Ovary (tissue), 7 donors: ENCODE measurements at regions not wholly inside any gene's neighbourhood (a gene's known extent, or its start where the extent isn't known, plus 50 kb on each side); places are given as distances from the start of the nearest gene placed in this dataset.

Source experiments
- DNase-seq, 5 donors: peaks; one replicate each; pipeline ENCODE4 v3.0.0-alpha.2; 2019 to 2020
- H3K27ac ChIP-seq, 2 donors: fragments of 200-600 bp; one replicate each; pipeline versions ENCODE4 v1.5.1 to v1.8.0; 2019 to 2022
- H3K27me3 ChIP-seq: fragments of 200-600 bp; one replicate; pipeline ENCODE4 v1.8.0; 2022
- H3K36me3 ChIP-seq: fragments of 200-600 bp; sonication (generic); one replicate; pipeline ENCODE4 v1.5.1; 2019
- H3K4me1 ChIP-seq: one replicate; pipeline ENCODE4 v1.8.1; 2013; ENCODE audit warnings: mild to moderate bottlenecking, moderate library complexity; ENCODE audit not compliant: insufficient read depth
- H3K4me3 ChIP-seq: fragments of 200-600 bp; sonication (generic); one replicate; pipeline ENCODE4 v1.5.1; 2017
- H3K9me3 ChIP-seq, 2 donors: fragments of 200-600 bp in 1 of 2; sonication (generic) in 1 of 2; one replicate each; pipeline versions ENCODE4 v1.5.1 to v1.8.1; 2013 to 2019; ENCODE audit warnings: mild to moderate bottlenecking in 1 of 2, moderate library complexity in 1 of 2
- EP300 ChIP-seq: sonication (generic); formaldehyde crosslinking; IDR thresholded peaks from one replicate; pipeline ENCODE4 v1.6.1; 2017; ENCODE audit warnings: antibody characterized with exemption
- POLR2A ChIP-seq: fragments of 450-650 bp; IDR thresholded peaks from one replicate; pipeline ENCODE4 v1.6.1; 2017; ENCODE audit warnings: antibody characterized with exemption, mild to moderate bottlenecking, moderate library complexity
- WGBS, 3 donors: extraction: QIAGEN DNeasy Blood & Tissue Kit in 1 of 3; methylation state at CpG; one replicate each; pipeline versions ENCODE4 v1.1.5 to v1.1.7; 2013 to 2017; 5-methylcytosine and 5-hydroxymethylcytosine counted together
- intact Hi-C, 4 donors: fragments of 100-400 bp; cut with DNase I; formaldehyde crosslinking; loops; one replicate each; pipeline versions ENCODE4 v1.11.0 to v1.15.1; 2022 to 2023
- TF ChIP-seq, protein P1 (sequence below), 3 donors: fragments of 450-650 bp in 2 of 3; fragments of 200-600 bp in 1 of 3; IDR thresholded peaks; one replicate each; pipeline versions ENCODE4 v1.5.1 to v1.8.0; 2016 to 2022; ENCODE audit warnings: antibody characterized with exemption in 3 of 3, mild to moderate bottlenecking in 1 of 3
- donor health status: DM: no; HTN: no; CAD: no; lungs with moderate emphysema.
- donor health status: DM: no; HTN: no; CAD: no.
- donor health status: Bipolar disorder and iron deficiency.
- donor health status: DM: no; HTN: no; CAD: no.
- donor health status: DM: yes; HTN: yes; CAD: no.

DNA sequence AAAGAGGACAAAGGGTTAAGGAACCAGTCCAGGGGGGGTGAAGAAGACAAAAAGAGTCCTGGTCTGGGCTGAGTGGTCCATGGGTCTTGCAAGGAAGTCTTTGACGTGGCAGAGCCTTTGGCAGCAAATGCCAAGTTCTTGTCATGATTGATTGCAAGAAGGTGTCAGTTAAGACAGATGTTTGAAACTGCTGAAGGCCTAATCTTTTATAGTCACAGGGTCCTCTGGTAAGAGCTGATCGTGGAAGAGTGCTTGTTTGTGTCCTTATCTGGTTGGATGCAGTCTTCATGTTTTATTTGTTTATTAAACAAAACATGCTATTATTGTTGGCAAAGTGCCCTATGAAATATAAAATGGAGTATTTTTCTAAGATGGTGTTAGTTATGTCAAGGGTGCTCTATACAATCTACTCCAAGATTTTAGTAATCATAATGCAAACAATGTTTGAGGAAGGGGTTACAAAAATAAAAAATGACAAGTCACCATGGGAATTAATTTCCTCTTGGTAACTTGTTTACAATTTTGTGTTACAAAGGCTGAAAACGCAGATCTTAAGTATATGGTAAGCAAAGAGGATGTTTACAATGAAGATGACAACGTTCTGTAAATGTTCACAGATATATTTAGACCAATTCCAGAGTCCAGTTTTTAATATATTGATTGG, 85.9 kb downstream of the MAGED4 start:
- Histone ChIP-seq H3K36me3 (no peaks in the 10 kb centered on the region), H3K4me3 (no peak overlapping the region), H3K9me3 (no peaks in the 10 kb centered on the region), H3K27me3 (no peaks in the 10 kb centered on the region), H3K27ac (no peak overlapping the region), H3K4me1 (no peaks in the 10 kb centered on the region)
- intact Hi-C loops: no loop called here
- 8 to 24% (median 18%) methylated on average over 4 of the region's 4 CpGs for WGBS, 3 donors
- DNase-seq: no peak
- TF ChIP-seq EP300 (no peak), POLR2A (no peak)
- TF ChIP-seq, protein P1, sequence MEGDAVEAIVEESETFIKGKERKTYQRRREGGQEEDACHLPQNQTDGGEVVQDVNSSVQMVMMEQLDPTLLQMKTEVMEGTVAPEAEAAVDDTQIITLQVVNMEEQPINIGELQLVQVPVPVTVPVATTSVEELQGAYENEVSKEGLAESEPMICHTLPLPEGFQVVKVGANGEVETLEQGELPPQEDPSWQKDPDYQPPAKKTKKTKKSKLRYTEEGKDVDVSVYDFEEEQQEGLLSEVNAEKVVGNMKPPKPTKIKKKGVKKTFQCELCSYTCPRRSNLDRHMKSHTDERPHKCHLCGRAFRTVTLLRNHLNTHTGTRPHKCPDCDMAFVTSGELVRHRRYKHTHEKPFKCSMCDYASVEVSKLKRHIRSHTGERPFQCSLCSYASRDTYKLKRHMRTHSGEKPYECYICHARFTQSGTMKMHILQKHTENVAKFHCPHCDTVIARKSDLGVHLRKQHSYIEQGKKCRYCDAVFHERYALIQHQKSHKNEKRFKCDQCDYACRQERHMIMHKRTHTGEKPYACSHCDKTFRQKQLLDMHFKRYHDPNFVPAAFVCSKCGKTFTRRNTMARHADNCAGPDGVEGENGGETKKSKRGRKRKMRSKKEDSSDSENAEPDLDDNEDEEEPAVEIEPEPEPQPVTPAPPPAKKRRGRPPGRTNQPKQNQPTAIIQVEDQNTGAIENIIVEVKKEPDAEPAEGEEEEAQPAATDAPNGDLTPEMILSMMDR (IDR thresholded peaks at IDR 0.05): no peak

DNA sequence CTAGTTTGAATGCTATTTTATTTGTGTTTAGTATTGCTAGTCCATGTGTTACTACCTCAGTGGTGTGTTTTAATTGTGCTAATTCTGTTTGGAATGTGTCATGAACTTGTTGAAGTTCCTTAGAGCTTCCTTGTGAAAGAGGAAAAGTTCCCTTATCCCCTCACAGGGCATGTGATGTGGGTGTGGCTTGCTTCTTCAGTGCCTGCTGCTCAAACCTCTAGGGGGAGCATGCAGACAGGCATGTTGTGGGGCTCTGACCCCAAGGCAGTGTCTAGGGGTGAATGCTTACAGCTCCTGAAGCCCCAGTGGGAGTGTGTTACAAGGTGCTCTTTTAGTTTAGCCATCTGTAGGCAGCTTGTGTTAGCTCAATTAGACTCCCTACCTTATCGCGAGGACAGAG, 86.5 kb downstream of the MAGED4 start:
- no peak for TF ChIP-seq EP300
- TF ChIP-seq, protein P1 (IDR thresholded peaks at IDR 0.05): no peak
- TF ChIP-seq POLR2A: no peak
- WGBS, 3 donors: 19 to 40% (median 33%) methylated on average over 2 of the region's 2 CpGs
- intact Hi-C loops: no loop called here
- H3K27ac ChIP-seq: no peak overlapping the region
- no peaks in the 10 kb centered on the region for H3K36me3 ChIP-seq
- H3K4me3 ChIP-seq: no peak overlapping the region
- H3K4me1 ChIP-seq: no peaks in the 10 kb centered on the region
- H3K9me3 ChIP-seq: no peaks in the 10 kb centered on the region
- no peak for DNase-seq
- H3K27me3 ChIP-seq: no peaks in the 10 kb centered on the region

DNA sequence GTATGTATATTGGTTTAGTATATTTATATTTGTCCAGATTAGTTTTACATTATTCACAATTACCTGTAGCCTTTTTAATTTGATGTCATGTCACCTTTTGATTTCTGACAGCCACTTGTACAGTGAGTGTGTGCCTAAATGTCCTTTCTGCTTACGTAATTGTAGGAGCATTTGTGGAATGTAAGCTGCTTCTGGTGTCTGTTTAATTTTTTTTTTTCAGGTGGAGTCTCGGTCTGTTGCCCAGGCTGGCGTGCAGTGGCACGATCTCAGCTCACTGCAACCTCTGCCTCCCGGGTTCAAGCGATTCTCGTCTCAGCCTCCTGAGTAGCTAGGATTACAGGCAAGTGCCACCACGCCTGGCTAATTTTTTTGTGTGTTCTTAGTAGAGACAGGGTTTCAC, 91.2 kb upstream of the XAGE2 start:
- intact Hi-C loops: no loop called here
- Histone ChIP-seq H3K4me3 (no peak overlapping the region), H3K36me3 (no peaks in the 10 kb centered on the region), H3K9me3 (no peaks in the 10 kb centered on the region), H3K27ac (no peak overlapping the region), H3K27me3 (no peaks in the 10 kb centered on the region), H3K4me1 (no peaks in the 10 kb centered on the region)
- no peak for TF ChIP-seq EP300
- TF ChIP-seq, protein P1 (IDR thresholded peaks at IDR 0.05): no peak
- TF ChIP-seq POLR2A: no peak
- no peak for DNase-seq
- WGBS, 3 donors: 61 to 66% (median 62%) methylated on average over 8 of the region's 8 CpGs

DNA sequence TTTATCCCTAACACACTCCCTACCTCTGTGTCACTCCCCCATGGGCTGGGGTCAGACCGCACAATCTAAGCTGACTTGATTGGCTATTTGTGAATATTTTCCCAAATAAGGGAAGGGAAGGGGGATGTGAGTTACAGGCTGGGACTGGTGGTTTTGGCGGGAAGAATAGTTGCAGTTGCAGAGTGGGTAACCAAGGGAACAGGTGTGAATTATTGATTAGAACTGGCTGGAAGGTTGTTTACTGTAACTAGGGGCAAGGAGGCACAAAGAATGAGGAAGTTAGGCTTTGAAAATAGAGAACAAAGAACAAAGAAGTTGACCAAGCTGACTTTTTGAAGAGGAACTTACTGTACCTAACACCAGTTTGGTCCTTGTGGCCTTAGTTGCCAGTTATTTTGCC, 88.0 kb upstream of the XAGE2 start:
- Histone ChIP-seq H3K4me3 (no peak overlapping the region), H3K4me1 (no peaks in the 10 kb centered on the region), H3K27ac (no peak overlapping the region), H3K27me3 (no peaks in the 10 kb centered on the region), H3K36me3 (no peaks in the 10 kb centered on the region), H3K9me3 (no peaks in the 10 kb centered on the region)
- intact Hi-C loops: no loop called here
- no peak for DNase-seq
- TF ChIP-seq POLR2A (no peak), EP300 (no peak)
- TF ChIP-seq, protein P1 (IDR thresholded peaks at IDR 0.05): no peak
- 68 to 79% (median 73%) methylated on average over 2 of the region's 2 CpGs for WGBS, 3 donors
